NCI-H1092 (cell line): ENCODE measurements at regions not wholly inside any gene's neighbourhood (a gene's known extent, or its start where the extent isn't known, plus 50 kb on each side); places are given as distances from the start of the nearest gene placed in this dataset.

Experiments used
- DNase-seq: peaks from one replicate; lab custom pipeline; 2025; lab: John Stamatoyannopoulos, UW

GRCh38 chr11:121793291-121793690 is 322.7 kb downstream of the BLID start:
- DNase-seq, result no peak

- DNase-seq, result no peak
These were observed 323.8 kb downstream of the BLID start for GRCh38 chr11:121792185-121792584.

DNA sequence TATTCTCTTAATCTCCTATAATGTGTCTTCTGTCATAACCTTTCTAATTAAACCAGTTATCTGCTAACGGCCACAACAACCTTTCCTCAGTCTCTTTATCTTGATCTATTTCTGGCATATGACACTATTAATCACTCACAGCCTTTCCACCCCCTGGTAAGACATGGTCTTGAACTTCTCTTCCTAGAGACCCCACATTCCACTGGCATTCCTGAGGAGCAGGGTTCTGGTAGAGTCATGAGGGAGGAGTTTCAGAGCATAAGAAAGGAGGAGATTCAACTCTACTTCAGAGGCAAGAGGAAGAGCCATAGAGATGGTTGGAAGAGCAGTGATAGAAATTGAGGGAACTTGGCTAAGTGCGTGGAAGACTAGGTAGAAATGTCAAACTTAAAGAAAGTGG is 325.6 kb downstream of the BLID start:
- no peak for DNase-seq

GRCh38 chr11:121780971-121781370 is 328.2 kb upstream of the SORL1-AS1 start:
- DNase-seq, result no peak

DNA sequence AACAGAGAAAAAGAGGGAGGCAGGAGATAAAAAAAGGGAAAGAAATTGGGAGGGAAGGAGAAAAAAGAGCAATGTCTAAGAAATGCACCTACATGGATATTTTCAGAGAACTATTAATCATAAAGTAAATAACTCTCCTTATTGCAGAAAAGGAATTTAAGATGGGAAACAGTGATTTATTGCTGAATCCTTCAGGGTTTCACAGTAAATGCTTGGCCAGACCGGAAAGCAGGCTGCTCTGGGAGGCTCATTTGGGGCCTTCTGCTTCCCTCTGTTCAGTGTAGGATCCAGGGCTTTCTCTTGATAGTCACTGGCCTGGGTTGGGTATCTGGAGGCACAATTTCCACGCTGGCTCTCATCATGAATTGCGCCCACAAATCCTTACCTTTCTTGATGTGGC is 324.3 kb upstream of the SORL1-AS1 start:
- DNase-seq, result no peak

DNA sequence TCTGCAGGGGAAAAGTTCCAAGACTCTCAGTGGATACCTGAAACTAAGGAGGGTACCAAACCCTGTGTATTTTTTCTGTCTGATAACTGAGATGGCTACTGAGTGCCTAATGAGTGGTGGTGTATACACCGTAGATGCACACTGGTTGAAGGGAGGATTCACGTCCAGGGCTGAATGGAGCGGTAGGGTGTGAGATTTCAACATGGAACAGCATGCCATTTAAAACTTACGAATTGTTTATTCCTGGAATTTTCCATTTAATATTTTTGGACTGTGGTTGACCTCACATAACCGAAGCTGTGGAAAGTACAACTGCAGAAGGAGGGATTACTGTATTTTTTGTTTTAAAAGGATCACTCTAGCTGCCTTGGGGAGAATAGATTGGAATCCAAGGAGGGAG is 322.5 kb upstream of the SORL1-AS1 start:
- no peak for DNase-seq

DNA sequence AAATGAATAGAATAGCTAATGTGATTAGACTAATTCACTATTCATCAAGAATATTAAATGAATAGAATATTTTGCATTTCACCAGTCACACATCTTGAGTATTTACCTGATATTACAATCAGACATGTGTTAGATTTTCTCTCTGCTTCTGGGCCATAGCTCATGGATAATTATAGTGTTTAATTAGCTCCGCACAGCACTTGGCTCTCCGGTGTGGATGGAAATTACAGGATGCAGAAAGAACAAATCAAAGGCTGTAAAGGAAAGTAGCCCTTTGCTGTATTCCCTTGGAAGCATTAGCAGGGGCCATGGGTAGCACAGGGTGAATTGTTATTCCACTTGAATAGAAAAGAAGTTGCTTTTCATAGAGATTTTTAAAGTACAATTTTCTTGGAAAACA is 320.3 kb upstream of the SORL1-AS1 start:
- DNase-seq, result no peak

DNA sequence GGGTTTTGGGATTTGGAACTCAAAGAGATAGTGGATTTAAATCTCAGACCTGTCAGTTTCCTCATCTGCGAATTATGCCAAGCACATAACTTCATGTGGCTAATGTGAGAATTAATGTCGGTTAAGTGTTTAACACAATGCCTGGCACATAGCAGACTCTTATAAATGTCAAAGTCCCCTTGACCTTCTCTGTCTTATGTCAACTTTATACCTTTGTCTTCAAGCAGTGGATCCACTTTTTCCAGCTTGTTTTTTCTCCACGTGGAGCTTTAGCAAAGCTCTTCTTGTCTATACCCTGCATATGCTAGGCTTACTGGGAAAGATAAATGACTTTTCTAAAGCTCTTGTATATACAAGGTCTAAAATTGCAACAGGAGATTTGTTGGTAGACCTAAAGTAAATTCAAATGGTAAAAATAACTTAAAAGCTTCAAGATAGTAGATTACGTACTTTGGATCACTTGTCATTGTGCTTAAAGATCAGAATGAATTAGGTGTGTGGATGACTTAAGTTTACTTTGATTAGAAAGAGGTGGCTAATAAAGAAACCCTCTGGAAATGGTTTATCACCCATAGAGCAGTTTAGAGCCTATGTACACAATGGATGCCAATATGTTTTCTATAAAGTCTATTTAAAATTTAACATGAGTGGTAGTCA is 318.3 kb upstream of the SORL1-AS1 start:
- DNase-seq, result no peak

- no peak for DNase-seq
These were observed 316.4 kb upstream of the SORL1-AS1 start for GRCh38 chr11:121769191-121769590.

DNA sequence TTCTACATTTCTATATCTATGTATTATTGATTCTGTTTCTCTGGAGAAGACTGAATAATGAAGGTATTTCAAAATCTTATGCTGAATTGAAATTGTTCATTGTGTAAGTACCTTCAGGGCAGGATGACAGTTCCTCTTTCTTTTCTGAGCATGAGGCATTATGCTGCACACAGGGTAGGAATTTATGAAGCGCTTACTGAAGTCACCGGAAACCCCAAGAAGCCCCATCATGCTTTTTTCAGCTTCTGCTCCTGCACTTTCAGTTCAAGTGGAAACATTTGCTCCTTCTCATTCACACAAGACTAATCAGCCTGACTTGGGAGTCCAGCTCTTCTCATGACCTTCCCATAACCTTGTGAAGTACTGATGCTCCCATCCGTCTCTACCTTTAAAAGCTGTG is 314.7 kb upstream of the SORL1-AS1 start:
- no peak for DNase-seq

- DNase-seq, result no peak
These were observed 314.2 kb upstream of the SORL1-AS1 start for GRCh38 chr11:121766991-121767390.

- no peak for DNase-seq
These were observed 313.4 kb upstream of the SORL1-AS1 start for GRCh38 chr11:121766166-121766565.

DNA sequence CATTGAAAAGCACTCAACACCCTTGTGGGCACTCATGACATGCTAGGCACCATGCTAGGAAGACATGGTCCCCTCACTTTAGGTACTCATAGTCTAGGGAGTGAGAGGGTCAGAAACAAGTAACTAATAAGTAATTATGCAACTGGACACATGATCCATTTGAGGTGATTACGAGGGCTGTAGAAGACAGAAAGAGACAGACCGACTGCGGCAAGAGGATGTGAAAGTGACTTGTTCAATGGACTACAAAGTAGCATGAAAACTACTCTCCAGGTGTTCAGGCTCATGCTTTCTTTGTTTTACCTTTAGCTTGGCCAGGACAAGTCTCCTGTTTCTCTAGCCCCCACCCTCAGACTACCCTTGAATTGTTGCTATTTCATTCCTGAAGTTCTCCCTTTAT is 310.8 kb upstream of the SORL1-AS1 start:
- DNase-seq, result no peak

DNA sequence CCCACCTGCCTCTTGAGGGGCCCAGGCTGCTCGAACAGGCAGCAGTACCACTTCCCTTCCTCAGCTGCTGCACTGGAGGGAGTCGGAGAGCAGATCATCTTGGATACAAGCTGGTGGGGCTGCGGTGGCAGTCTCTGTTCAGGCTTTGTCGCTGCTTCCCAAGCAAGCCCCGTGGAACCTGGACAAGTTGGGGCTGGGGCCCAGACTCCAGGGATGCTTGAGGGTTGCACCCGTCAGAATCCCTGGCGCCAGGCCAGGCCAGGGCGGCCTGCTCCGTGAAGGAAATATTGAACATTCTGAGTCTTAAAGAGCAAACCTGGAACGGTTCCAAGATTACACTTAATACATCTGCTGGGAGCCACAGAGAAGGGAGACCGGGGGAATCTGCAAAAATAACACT is 310.1 kb upstream of the SORL1-AS1 start:
- peak; percentile 64 for DNase-seq

DNA sequence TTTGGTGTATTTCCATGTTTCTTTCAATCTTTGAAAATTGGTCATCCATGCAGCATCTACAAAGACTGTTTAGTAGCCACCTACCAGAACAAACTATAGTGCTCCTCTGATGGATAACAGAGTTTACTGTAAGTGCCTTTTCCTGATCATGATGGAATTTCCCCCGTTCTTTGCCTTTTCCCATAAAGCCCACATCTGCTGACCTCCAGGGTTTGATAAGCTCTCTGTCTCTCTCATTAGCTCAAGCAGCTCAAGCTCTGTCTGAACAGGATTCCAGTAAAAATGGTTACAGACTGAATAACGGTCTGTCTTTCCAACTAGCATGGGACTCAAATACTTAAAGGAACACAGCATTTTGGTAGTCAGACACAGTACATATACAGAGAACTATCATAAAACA is 308.4 kb upstream of the SORL1-AS1 start:
- no peak for DNase-seq

DNA sequence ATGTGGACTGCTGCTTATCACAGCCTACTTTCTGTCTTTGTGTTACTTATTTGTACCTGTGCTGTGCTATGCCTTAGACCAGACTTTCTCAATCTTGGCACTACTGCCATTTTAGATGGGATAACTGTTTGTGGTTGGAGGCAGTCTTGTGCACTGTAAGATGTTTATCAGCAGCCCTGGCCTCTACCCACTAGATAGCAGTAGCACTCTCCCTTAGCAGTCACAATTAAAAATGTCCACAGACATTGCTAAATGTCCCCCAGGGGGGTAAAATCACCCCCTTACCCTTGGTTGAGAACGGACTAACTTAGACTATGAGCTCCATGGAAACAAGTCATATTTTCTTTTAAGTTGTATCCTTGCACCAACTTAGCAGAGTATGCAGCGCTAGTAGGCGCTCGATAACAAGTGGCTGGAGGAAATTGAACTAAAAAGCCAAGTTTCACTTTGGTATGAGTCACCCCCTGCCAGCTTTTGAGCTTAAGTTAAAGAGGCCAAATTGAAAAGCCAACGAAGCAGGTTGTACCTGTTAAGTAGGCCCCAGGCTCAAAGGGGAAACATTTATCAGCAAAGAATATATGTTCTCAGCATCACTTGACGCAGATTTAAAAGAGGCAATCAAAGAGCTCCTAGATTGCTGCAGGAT is 304.8 kb upstream of the SORL1-AS1 start:
- DNase-seq, result no peak

- no peak for DNase-seq
These were observed 303.1 kb upstream of the SORL1-AS1 start for GRCh38 chr11:121755906-121756305.

- no peak for DNase-seq
These were observed 302.4 kb upstream of the SORL1-AS1 start for GRCh38 chr11:121755191-121755590.

DNA sequence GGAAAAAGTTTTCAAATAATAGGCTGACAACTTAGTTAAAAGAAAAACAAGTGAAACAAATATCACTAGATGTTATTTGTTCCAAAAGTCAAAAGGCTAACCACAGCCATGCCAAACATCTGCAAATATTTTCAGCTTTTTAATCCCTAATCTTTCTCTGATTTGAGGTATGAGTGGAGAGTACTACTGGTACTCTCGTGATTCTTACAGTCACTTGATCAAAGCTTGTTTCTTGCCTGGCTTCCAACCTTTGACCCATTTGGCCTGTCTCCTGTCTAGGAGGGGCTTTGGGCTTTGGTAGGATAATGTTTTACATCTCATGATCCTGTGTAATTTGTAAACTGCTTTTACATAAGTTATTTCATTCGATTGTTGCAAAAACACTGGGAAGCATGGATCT is 301.8 kb upstream of the SORL1-AS1 start:
- DNase-seq, result no peak

DNA sequence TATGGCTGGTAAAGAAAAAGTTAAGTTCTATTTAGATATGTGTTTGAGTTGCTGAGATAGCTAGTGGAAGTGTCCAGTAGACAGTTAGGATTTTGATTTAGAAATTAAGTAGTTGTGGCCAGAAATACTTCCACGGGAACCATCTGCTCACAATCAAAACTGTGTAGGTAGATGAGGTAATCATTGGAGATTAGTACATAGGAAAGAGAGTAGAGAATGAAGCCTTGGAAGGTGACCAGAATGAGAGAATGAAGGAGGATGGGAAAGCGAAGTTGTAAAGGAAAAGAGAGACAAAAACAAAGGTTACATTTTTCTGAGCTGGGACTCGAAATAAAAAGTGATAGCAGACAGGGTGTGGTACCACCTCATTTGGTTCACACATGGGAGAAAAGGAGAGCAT is 296.9 kb upstream of the SORL1-AS1 start:
- DNase-seq, result no peak

DNA sequence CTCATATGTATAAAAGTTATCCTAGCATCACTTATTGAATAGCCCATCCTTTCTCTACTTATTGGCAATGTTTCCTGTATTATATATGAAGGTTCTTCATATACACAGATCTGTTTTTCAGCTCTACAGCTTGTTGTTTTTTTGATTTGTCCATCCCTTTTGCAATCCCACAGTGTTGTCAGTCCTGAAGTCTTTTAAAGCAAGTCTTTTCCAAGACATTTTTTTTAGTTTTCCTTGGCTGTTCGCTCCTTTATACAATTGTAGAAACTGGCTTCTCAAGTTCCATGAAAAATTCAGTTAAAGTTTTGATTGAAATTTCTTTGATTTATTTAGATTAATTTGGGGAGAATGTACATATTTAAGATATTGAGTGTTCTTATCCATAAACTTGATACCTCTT is 295.3 kb upstream of the SORL1-AS1 start:
- no peak for DNase-seq

DNA sequence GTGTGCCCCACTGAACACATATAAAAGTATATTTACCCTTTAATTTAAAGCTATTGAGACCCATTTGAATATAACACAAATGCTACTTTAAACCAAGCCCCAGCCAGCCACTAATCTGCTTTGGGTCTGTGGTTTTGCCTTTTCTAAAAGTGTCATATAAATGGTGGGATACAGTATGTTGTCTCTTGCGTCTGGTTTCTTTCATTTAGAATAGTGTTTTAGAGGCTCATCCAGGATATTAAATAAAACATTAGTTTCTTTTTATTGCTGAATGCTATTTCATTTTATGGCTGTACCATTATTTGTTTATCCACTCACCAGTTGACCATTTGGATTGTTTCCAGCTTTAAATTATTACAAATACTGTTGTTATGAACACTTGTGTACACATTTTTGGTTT is 290.5 kb upstream of the SORL1-AS1 start:
- no peak for DNase-seq

DNA sequence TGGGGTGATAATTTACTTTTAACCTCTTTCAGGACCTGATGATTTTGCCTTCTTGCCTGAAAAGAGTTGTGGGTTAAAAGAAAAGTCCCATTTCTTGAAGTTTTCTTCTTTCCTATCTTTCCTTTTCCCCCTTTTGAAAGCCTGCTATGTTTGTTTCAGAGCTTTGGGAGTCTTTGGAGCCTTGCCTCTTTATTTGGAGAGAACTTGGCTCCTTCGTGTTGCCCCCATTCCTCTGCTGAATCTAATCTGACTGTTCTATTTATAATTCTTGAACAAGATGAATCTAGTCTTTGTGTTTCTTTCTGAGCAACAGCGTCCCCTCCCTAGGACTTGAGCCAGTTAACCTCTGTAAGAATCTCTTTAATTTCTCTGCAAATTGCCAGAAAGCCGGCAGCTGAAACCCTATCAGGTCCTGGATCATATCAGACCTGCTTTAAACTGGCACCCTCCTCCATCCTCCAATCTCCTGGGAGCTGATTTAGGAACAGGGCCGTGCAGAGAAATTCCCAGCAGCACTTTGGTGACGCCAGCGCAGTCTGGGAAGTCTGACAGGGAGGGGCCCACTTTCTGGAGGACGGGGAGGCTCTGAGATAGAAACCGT is 289.1 kb upstream of the SORL1-AS1 start:
- no peak for DNase-seq

- no peak for DNase-seq
These were observed 288.6 kb upstream of the SORL1-AS1 start for GRCh38 chr11:121741351-121741760.
